ENCODE measurements at regions not wholly inside any gene's neighbourhood (a gene's known extent, or its start where the extent isn't known, plus 50 kb on each side); places are given as distances from the start of the nearest gene placed in this dataset.

DNA sequence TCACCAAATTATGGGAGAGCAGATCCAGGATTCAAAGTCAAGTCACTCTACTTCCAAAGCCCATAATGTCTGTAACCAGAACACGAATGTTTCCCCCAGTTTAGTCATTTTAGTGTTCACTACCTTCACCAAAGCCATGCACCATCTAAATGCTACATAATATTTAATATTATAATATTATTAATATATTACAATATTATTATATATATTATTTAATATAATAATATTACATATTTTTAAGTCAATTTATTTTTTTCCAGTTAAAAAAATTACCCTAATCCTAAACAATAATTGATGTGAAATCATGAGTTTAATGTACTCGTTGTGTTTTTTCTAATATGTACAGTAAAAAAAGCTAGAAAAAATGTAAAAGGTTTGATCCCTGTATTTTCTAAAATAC lies 276.6 kb upstream of the TBL1XR1 start:
- intact Hi-C loops (cut with DNase I), result no loop called here
- H3K4me1 ChIP-seq, result peaks cover 12 to 15% of the 10 kb centered on the region in 2 donors
- TF ChIP-seq, protein P1, sequence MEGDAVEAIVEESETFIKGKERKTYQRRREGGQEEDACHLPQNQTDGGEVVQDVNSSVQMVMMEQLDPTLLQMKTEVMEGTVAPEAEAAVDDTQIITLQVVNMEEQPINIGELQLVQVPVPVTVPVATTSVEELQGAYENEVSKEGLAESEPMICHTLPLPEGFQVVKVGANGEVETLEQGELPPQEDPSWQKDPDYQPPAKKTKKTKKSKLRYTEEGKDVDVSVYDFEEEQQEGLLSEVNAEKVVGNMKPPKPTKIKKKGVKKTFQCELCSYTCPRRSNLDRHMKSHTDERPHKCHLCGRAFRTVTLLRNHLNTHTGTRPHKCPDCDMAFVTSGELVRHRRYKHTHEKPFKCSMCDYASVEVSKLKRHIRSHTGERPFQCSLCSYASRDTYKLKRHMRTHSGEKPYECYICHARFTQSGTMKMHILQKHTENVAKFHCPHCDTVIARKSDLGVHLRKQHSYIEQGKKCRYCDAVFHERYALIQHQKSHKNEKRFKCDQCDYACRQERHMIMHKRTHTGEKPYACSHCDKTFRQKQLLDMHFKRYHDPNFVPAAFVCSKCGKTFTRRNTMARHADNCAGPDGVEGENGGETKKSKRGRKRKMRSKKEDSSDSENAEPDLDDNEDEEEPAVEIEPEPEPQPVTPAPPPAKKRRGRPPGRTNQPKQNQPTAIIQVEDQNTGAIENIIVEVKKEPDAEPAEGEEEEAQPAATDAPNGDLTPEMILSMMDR (IDR thresholded peaks at IDR 0.05), result no peak
- TF ChIP-seq POLR2A (IDR thresholded peaks at IDR 0.05), result no peak
- no peak for DNase-seq
- H3K9me3 ChIP-seq, result no peaks in the 10 kb centered on the region
- no peaks in the 10 kb centered on the region for H3K27me3 ChIP-seq
- H3K36me3 ChIP-seq, result no peaks in the 10 kb centered on the region
- no peak overlapping the region for H3K4me3 ChIP-seq (replicated peaks in 1 of 3)
- H3K27ac ChIP-seq, result no peak overlapping the region
- 96 to 99% methylated on average over 2 of the region's 2 CpGs for WGBS, 2 donors

DNA sequence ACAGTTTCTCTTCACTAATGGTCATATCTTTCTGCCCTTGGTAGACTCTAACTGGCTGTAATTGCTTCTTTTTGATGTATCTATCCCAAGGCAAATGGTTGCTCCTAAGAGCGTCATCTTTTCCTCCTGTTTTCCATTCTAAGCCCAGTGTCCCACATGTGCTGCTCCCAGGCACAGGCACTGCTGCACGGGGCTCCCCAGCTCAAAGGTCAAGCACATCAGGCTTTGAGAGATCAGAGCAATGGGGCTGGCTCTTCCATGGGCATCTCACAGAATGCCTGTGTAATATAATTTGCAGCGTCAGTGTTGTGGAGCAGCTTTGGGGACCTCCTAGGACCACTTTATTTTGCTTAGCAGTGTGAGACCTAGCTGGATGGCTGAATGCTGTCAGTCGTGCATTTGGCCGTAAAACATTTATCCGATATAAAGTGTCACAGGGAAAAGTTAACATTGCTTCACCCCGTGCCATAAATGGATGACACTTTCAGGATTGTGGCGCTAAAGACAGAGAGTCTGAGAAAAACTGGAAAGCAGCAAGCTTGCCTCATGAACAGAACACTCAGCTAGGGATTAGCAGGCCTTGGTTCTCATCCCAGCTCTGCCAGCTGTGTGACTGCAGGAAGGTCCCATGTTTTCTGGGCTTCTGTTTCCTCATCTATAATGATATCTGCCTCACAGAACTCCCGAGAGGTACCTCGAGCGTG lies 277.5 kb upstream of the TBL1XR1 start:
- 94 to 95% methylated on average over 11 of the region's 11 CpGs for WGBS, 2 donors
- intact Hi-C loops (cut with DNase I), result no loop called here
- H3K9me3 ChIP-seq, result no peaks in the 10 kb centered on the region
- no peak overlapping the region for H3K4me3 ChIP-seq (replicated peaks in 1 of 3)
- no peak for DNase-seq
- H3K27me3 ChIP-seq, result no peaks in the 10 kb centered on the region
- peaks cover 16 to 19% of the 10 kb centered on the region in 2 donors for H3K4me1 ChIP-seq
- H3K36me3 ChIP-seq, result no peaks in the 10 kb centered on the region
- H3K27ac ChIP-seq, result no peak overlapping the region
- TF ChIP-seq, protein P1 (IDR thresholded peaks at IDR 0.05), result no peak
- no peak for TF ChIP-seq POLR2A (IDR thresholded peaks at IDR 0.05)

DNA sequence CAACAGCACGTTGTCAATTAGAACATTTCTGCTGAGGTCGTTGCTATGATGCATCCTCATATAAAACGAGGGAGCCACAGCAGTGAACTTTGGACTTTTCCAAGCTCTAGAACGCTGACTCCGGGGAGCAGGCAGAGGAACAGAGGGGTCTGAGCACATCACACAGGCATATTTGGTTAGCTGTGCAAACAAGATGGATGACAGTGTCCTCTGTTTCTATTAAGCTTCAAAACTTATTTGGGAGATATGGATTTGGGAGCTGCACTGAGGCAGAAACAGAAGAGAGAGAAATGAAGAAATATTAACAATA lies 278.0 kb upstream of the TBL1XR1 start:
- no peak for DNase-seq
- TF ChIP-seq, protein P1 (IDR thresholded peaks at IDR 0.05), result no peak
- no peak for TF ChIP-seq POLR2A (IDR thresholded peaks at IDR 0.05)
- Histone ChIP-seq H3K27ac (no peak overlapping the region), H3K4me1 (peaks cover 19% of the 10 kb centered on the region in 2 donors), H3K9me3 (no peaks in the 10 kb centered on the region), H3K27me3 (no peaks in the 10 kb centered on the region), H3K4me3 (replicated peaks in 1 of 3) (no peak overlapping the region), H3K36me3 (no peaks in the 10 kb centered on the region)
- intact Hi-C loops (cut with DNase I), result no loop called here
- 75 to 80% methylated on average over 5 of the region's 5 CpGs for WGBS, 2 donors

DNA sequence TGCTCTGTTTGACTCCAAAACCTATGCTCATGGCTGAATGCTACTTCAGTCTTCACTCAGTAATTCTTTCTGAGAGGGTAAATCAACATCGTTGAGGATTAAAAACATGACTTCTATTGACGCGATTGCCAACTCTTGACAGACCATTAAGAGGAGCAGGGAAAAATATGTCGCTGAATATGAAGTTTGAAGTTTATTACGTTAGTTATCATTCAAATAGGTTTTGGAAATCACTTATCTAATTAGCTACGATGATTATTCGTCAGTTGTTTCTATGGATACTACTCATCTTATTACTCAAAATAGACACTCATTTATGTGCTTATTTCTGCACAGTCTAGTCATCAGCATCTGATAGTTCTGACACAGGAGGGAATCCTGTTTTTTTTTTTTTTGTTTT lies 279.2 kb upstream of the TBL1XR1 start:
- Histone ChIP-seq H3K27ac (no peak overlapping the region), H3K9me3 (no peaks in the 10 kb centered on the region), H3K4me1 (peaks cover 19% of the 10 kb centered on the region in 2 donors), H3K36me3 (no peaks in the 10 kb centered on the region), H3K27me3 (no peaks in the 10 kb centered on the region), H3K4me3 (replicated peaks in 1 of 3) (no peak overlapping the region)
- 78 to 80% methylated on average over 7 of the region's 7 CpGs for WGBS, 2 donors
- intact Hi-C loops (cut with DNase I), result no loop called here
- no peak for DNase-seq
- no peak for TF ChIP-seq POLR2A (IDR thresholded peaks at IDR 0.05)
- TF ChIP-seq, protein P1 (IDR thresholded peaks at IDR 0.05), result no peak

DNA sequence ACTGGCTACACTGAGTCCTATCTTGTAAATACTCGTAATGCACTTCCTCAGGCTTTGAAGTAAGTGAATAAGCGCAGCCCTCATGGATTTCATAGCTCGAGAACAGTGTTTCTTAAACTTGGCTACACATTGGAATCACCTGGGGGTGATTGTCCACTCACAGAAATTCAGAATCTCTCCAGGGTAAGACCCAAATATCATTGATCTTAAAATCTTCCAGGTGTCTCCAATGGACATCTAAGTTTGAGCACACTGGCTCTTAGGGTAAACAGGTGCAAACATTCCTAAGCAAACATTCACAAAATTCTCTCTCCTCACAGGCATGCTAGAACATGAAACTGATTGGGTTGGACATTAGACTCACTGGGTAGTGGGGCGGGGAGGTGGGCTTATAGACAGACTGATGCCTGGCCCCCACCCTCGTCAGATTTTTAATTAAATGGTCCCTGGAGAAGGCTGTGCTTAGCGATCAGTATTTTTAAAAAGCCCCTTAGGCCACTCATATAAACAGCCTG lies 279.7 kb upstream of the TBL1XR1 start:
- no peaks in the 10 kb centered on the region for H3K9me3 ChIP-seq
- H3K4me1 ChIP-seq, result peaks cover 19% of the 10 kb centered on the region in 2 donors
- no peak overlapping the region for H3K27ac ChIP-seq
- WGBS, 2 donors, result 91 to 98% methylated on average over 6 of the region's 6 CpGs
- TF ChIP-seq POLR2A (IDR thresholded peaks at IDR 0.05), result no peak
- TF ChIP-seq, protein P1 (IDR thresholded peaks at IDR 0.05), result no peak
- no peak overlapping the region for H3K4me3 ChIP-seq (replicated peaks in 1 of 3)
- DNase-seq, result no peak
- no peaks in the 10 kb centered on the region for H3K27me3 ChIP-seq
- intact Hi-C loops (cut with DNase I), result no loop called here
- H3K36me3 ChIP-seq, result no peaks in the 10 kb centered on the region

Data from thyroid gland (tissue), 4 donors.